Mesenchymal stem cell (in vitro differentiated cells and primary cell): ENCODE measurements at regions not wholly inside any gene's neighbourhood (a gene's known extent, or its start where the extent isn't known, plus 50 kb on each side); places are given as distances from the start of the nearest gene placed in this dataset.
"Not testable (repeated sequence)": the region's sequence is repeated elsewhere in the genome, so short reads cannot be mapped to it uniquely, and the experiment has no call there.

ENCODE experiments used
- DNase-seq: peaks from one replicate; pipeline ENCODE4 v3.0.0-alpha.2; 2013
- H2AFZ ChIP-seq: one replicate; pipeline ENCODE4 v1.6.1; 2013; ENCODE audit warnings: low read depth, mild to moderate bottlenecking, control low read depth, inconsistent platforms, low read length, moderate library complexity
- H2AK5ac ChIP-seq: 2 replicates; pipeline ENCODE4 v1.6.1; 2013; ENCODE audit warnings: low read length, moderate library complexity, mild to moderate bottlenecking, inconsistent platforms; ENCODE audit not compliant: severe bottlenecking
- H2BK120ac ChIP-seq: one replicate; pipeline ENCODE4 v1.6.1; 2013; ENCODE audit warnings: low read depth, mild to moderate bottlenecking, inconsistent platforms, low read length, moderate library complexity
- H2BK12ac ChIP-seq, 2 experiments: one replicate each; pipeline ENCODE4 v1.6.1; 2013; ENCODE audit warnings: inconsistent platforms in 2 of 2, low read length in 2 of 2, mild to moderate bottlenecking in 2 of 2, moderate library complexity in 2 of 2, control low read depth in 1 of 2
- H2BK15ac ChIP-seq: one replicate; pipeline ENCODE4 v1.6.1; 2013; ENCODE audit warnings: mild to moderate bottlenecking, low read depth, inconsistent platforms; ENCODE audit not compliant: poor library complexity, severe bottlenecking
- H2BK5ac ChIP-seq: 2 replicates; pipeline ENCODE4 v1.6.1; 2013; ENCODE audit warnings: low read depth, mild to moderate bottlenecking, low read length, control low read depth, inconsistent platforms; ENCODE audit not compliant: poor library complexity, severe bottlenecking
- H3K14ac ChIP-seq, 2 experiments: one replicate each; pipeline ENCODE4 v1.6.1; 2013; ENCODE audit warnings: inconsistent platforms in 2 of 2, low read length in 2 of 2, control low read depth in 1 of 2, mild to moderate bottlenecking in 1 of 2, moderate library complexity in 1 of 2
- H3K18ac ChIP-seq, 2 experiments: one replicate each; pipeline ENCODE4 v1.6.1; 2013; ENCODE audit warnings: inconsistent platforms in 2 of 2, low read length in 2 of 2, control low read depth in 1 of 2, low read depth in 1 of 2, mild to moderate bottlenecking in 1 of 2
- H3K23ac ChIP-seq, 2 experiments: one replicate each; pipeline ENCODE4 v1.6.1; 2013; ENCODE audit warnings: inconsistent platforms in 2 of 2, low read length in 2 of 2, mild to moderate bottlenecking in 2 of 2, moderate library complexity in 2 of 2, control low read depth in 1 of 2
- H3K27ac ChIP-seq: 2 replicates; pipeline ENCODE4 v1.5.1; 2013; ENCODE audit warnings: mild to moderate bottlenecking, moderate library complexity, low read length, control low read depth, inconsistent platforms; ENCODE audit not compliant: poor library complexity, severe bottlenecking
- H3K27me3 ChIP-seq, 2 experiments: 2 replicates each; pipeline versions ENCODE4 v1.6.1 to v1.7.0; 2013; ENCODE audit warnings: low read length in 2 of 2, mild to moderate bottlenecking in 2 of 2, moderate library complexity in 2 of 2, control low read depth in 1 of 2, inconsistent platforms in 1 of 2; ENCODE audit not compliant: control insufficient read depth in 1 of 2, insufficient read depth in 1 of 2
- H3K36me3 ChIP-seq, 2 experiments: 2 replicates each; pipeline versions ENCODE4 v1.6.1 to v1.7.0; 2013; ENCODE audit warnings: low read length in 2 of 2, control low read depth in 1 of 2, inconsistent platforms in 1 of 2, low read depth in 1 of 2, mild to moderate bottlenecking in 1 of 2; ENCODE audit not compliant: insufficient read depth in 2 of 2, control insufficient read depth in 1 of 2
- H3K4ac ChIP-seq, 2 experiments: one replicate each; pipeline ENCODE4 v1.6.1; 2013; ENCODE audit warnings: inconsistent platforms in 2 of 2, low read length in 2 of 2, mild to moderate bottlenecking in 2 of 2, moderate library complexity in 2 of 2, control low read depth in 1 of 2, low read depth in 1 of 2
- H3K4me1 ChIP-seq: 2 replicates; pipeline ENCODE4 v1.6.1; 2013; ENCODE audit warnings: low read depth, low read length, control low read depth; ENCODE audit not compliant: control insufficient read depth, insufficient read depth
- H3K4me2 ChIP-seq: 2 replicates; pipeline ENCODE4 v1.6.1; 2013; ENCODE audit warnings: low read length, mild to moderate bottlenecking, inconsistent platforms; ENCODE audit not compliant: poor library complexity, severe bottlenecking
- H3K4me3 ChIP-seq, 2 experiments: 2 replicates each; pipeline versions ENCODE4 v1.5.1 to v1.7.0; 2013; ENCODE audit warnings: low read length in 2 of 2, mild to moderate bottlenecking in 2 of 2, control low read depth in 1 of 2, low read depth in 1 of 2; ENCODE audit not compliant: insufficient read depth in 1 of 2
- H3K79me1 ChIP-seq: replicated peaks from 2 replicates; pipeline ENCODE4 v1.6.1; 2013; ENCODE audit warnings: mild to moderate bottlenecking, control low read depth, low read length, inconsistent platforms; ENCODE audit not compliant: poor library complexity, severe bottlenecking
- H3K9ac ChIP-seq: 2 replicates; pipeline ENCODE4 v1.7.0; 2013; ENCODE audit warnings: mild to moderate bottlenecking, low read length, moderate library complexity
- H3K9me3 ChIP-seq: 2 replicates; pipeline ENCODE4 v1.7.0; 2013; ENCODE audit warnings: mild to moderate bottlenecking, low read length; ENCODE audit not compliant: control insufficient read depth
- H4K8ac ChIP-seq: one replicate; pipeline ENCODE4 v1.6.1; 2013; ENCODE audit warnings: inconsistent platforms, mild to moderate bottlenecking, low read length, moderate library complexity
- H4K91ac ChIP-seq: one replicate; pipeline ENCODE4 v1.6.1; 2013; ENCODE audit warnings: mild to moderate bottlenecking, low read length, inconsistent platforms
- WGBS: methylation state at CpG from one replicate; pipeline ENCODE4 v1.1.7; 2013; ENCODE audit warnings: mixed read lengths; 5-methylcytosine and 5-hydroxymethylcytosine counted together

DNA sequence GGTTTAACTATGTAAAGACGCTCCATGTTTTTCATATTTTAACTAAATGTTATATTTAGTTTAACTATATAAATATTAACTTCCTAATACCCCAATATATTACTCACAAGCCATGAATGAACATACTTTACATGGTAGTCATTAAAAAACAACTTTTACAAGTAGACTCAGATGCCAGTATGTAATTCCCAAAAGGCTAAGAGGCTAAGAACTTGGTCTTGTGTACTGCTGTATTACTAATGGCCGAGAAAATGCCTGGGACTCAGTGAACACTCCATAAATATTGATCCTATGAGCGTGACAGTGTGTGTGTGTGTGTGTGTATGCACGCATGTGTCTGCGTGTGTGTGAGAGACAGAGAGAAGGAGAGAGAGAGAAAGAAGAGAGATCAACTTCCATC, 2342.0 kb upstream of the PCDH20 start:
- H4K8ac ChIP-seq, H3K9ac ChIP-seq, H3K14ac ChIP-seq, H2BK15ac ChIP-seq, H3K79me1 ChIP-seq, H2BK12ac ChIP-seq, H2BK5ac ChIP-seq, H3K27me3 ChIP-seq, H2AFZ ChIP-seq, H2BK120ac ChIP-seq, H4K91ac ChIP-seq, H2AK5ac ChIP-seq, H3K4me2 ChIP-seq, DNase-seq, H3K4me1 ChIP-seq, H3K18ac ChIP-seq, H3K36me3 ChIP-seq, H3K4me3 ChIP-seq, H3K9me3 ChIP-seq, H3K23ac ChIP-seq, H3K27ac ChIP-seq, H3K4ac ChIP-seq: not testable (repeated sequence)
- no CpG with 5 or more reads among the region's 5 CpGs for WGBS

GRCh38 chr13:63749857-63750256, 2334.2 kb upstream of the PCDH20 start:
- not testable (repeated sequence) for H2AFZ ChIP-seq, DNase-seq, H4K8ac ChIP-seq, H2BK15ac ChIP-seq, H3K36me3 ChIP-seq, H3K14ac ChIP-seq, H3K4ac ChIP-seq, H2BK5ac ChIP-seq, H4K91ac ChIP-seq, H3K4me2 ChIP-seq, H3K9ac ChIP-seq, H2BK120ac ChIP-seq, H3K4me3 ChIP-seq, H3K18ac ChIP-seq, H3K79me1 ChIP-seq, H3K27me3 ChIP-seq, H3K27ac ChIP-seq, H2BK12ac ChIP-seq, H2AK5ac ChIP-seq, H3K9me3 ChIP-seq, H3K23ac ChIP-seq, H3K4me1 ChIP-seq
- no CpG with 5 or more reads among the region's 2 CpGs for WGBS

- not testable (repeated sequence) for H2AFZ ChIP-seq, H2BK12ac ChIP-seq, H3K27me3 ChIP-seq, H3K79me1 ChIP-seq, H3K23ac ChIP-seq, H2BK5ac ChIP-seq, H3K4me1 ChIP-seq, H2BK120ac ChIP-seq, H3K36me3 ChIP-seq, H4K8ac ChIP-seq, H3K4me2 ChIP-seq, H3K4ac ChIP-seq, DNase-seq, H3K27ac ChIP-seq, H3K9me3 ChIP-seq, H3K18ac ChIP-seq, H3K9ac ChIP-seq, H2AK5ac ChIP-seq, H4K91ac ChIP-seq, H2BK15ac ChIP-seq, H3K14ac ChIP-seq, H3K4me3 ChIP-seq
- WGBS: 98% methylated on average over 11 of the region's 19 CpGs
Observed at GRCh38 chr13:63741814-63742101, 2326.1 kb upstream of the PCDH20 start.

- H3K4me2 ChIP-seq: no peak overlapping the region
- H2BK5ac ChIP-seq: no peak overlapping the region
- H3K14ac ChIP-seq: no peak overlapping the region
- no peak overlapping the region for H2AK5ac ChIP-seq
- no peak for DNase-seq
- H3K27ac ChIP-seq: no peak overlapping the region
- H2BK15ac ChIP-seq: no peak overlapping the region
- no peaks in the 10 kb centered on the region for H3K4me1 ChIP-seq
- H3K27me3 ChIP-seq: no peaks in the 10 kb centered on the region
- WGBS: 96% methylated on average over 31 of the region's 36 CpGs
- no peak overlapping the region for H3K9ac ChIP-seq
- no peaks in the 10 kb centered on the region for H3K79me1 ChIP-seq
- no peak overlapping the region for H2AFZ ChIP-seq
- H3K9me3 ChIP-seq: no peaks in the 10 kb centered on the region
- no peak overlapping the region for H4K8ac ChIP-seq
- H3K4ac ChIP-seq: no peak overlapping the region
- no peak overlapping the region for H3K23ac ChIP-seq
- no peak overlapping the region for H3K18ac ChIP-seq
- no peak overlapping the region for H3K4me3 ChIP-seq
- H4K91ac ChIP-seq: no peak overlapping the region
- H2BK120ac ChIP-seq: no peak overlapping the region
- no peak overlapping the region for H2BK12ac ChIP-seq
- H3K36me3 ChIP-seq: no peaks in the 10 kb centered on the region
Observed at GRCh38 chr13:63741029-63741813, 2325.6 kb upstream of the PCDH20 start.
